ENCODE measurements at regions not wholly inside any gene's neighbourhood (a gene's known extent, or its start where the extent isn't known, plus 50 kb on each side); places are given as distances from the start of the nearest gene placed in this dataset.

GRCh38 chr2:175808858-175809257, 193.2 kb downstream of the LNPK start:
- ChIA-PET CTCF (no interaction called here), POLR2A (no interaction called here)
- no peak overlapping the region for H3K4me3 ChIP-seq (ENCODE audit: low read depth, low read length)
- TF ChIP-seq CTCF (IDR thresholded peaks at IDR 0.05; ENCODE audit: insufficient read depth, low read length, missing control alignments), result no peak
- DNase-seq (ENCODE audit: low read depth, low spot score), result no peak

GRCh38 chr2:175808078-175808477, 194.0 kb downstream of the LNPK start:
- ChIA-PET CTCF (no interaction called here), POLR2A (no interaction called here)
- TF ChIP-seq CTCF (IDR thresholded peaks at IDR 0.05; ENCODE audit: insufficient read depth, low read length, missing control alignments), result no peak
- no peak for DNase-seq (ENCODE audit: low read depth, low spot score)
- no peak overlapping the region for H3K4me3 ChIP-seq (ENCODE audit: low read depth, low read length)

GRCh38 chr2:175807031-175807873, 194.8 kb downstream of the LNPK start:
- TF ChIP-seq CTCF (IDR thresholded peaks at IDR 0.05; ENCODE audit: insufficient read depth, low read length, missing control alignments), result no peak
- CTCF ChIA-PET, result no interaction called here
- POLR2A ChIA-PET, result no interaction called here
- DNase-seq (ENCODE audit: low read depth, low spot score), result no peak
- H3K4me3 ChIP-seq (ENCODE audit: low read depth, low read length), result no peak overlapping the region

GRCh38 chr2:175806570-175806969, 195.5 kb downstream of the LNPK start:
- DNase-seq (ENCODE audit: low read depth, low spot score), result no peak
- H3K4me3 ChIP-seq (ENCODE audit: low read depth, low read length), result no peak overlapping the region
- CTCF ChIA-PET, result no interaction called here
- no peak for TF ChIP-seq CTCF (IDR thresholded peaks at IDR 0.05; ENCODE audit: insufficient read depth, low read length, missing control alignments)
- POLR2A ChIA-PET, result no interaction called here

- no peak overlapping the region for H3K4me3 ChIP-seq (ENCODE audit: low read depth, low read length)
- POLR2A ChIA-PET, result no interaction called here
- DNase-seq (ENCODE audit: low read depth, low spot score), result no peak
- no peak for TF ChIP-seq CTCF (IDR thresholded peaks at IDR 0.05; ENCODE audit: insufficient read depth, low read length, missing control alignments)
- CTCF ChIA-PET, result no interaction called here
Observed at GRCh38 chr2:175806125-175806490, 196.0 kb downstream of the LNPK start.

GRCh38 chr2:175805442-175806124, 196.5 kb downstream of the LNPK start:
- DNase-seq (ENCODE audit: low read depth, low spot score), result no peak
- ChIA-PET CTCF (no interaction called here), POLR2A (no interaction called here)
- no peak for TF ChIP-seq CTCF (IDR thresholded peaks at IDR 0.05; ENCODE audit: insufficient read depth, low read length, missing control alignments)
- H3K4me3 ChIP-seq (ENCODE audit: low read depth, low read length), result no peak overlapping the region

Data from AG04449 (cell line).